Coronary artery (tissue), 2 donors: ENCODE measurements at regions not wholly inside any gene's neighbourhood (a gene's known extent, or its start where the extent isn't known, plus 50 kb on each side); places are given as distances from the start of the nearest gene placed in this dataset.

ENCODE experiments used
- DNase-seq: peaks from one replicate; pipeline ENCODE4 v3.0.0-alpha.2; 2017; ENCODE audit warnings: low spot score
- H3K27ac ChIP-seq, 2 donors: fragments of 200-600 bp; sonication (generic); one replicate each; pipeline ENCODE4 v1.5.1; 2016 to 2019
- H3K4me3 ChIP-seq: fragments of 200-600 bp; sonication (generic); 2 replicates; pipeline ENCODE4 v1.5.1; 2016; ENCODE audit warnings: mild to moderate bottlenecking, moderate library complexity
- TF ChIP-seq, protein P1 (sequence below): fragments of 200-600 bp; sonication (generic); IDR thresholded peaks from one replicate; pipeline ENCODE4 v1.5.1; 2019; ENCODE audit warnings: antibody characterized with exemption

GRCh38 chr9:88657893-88658292, 122.9 kb downstream of the NXNL2 start:
- peak overlapping the region in 1 of 2 donors; percentile 10 for H3K27ac ChIP-seq
- TF ChIP-seq, protein P1, sequence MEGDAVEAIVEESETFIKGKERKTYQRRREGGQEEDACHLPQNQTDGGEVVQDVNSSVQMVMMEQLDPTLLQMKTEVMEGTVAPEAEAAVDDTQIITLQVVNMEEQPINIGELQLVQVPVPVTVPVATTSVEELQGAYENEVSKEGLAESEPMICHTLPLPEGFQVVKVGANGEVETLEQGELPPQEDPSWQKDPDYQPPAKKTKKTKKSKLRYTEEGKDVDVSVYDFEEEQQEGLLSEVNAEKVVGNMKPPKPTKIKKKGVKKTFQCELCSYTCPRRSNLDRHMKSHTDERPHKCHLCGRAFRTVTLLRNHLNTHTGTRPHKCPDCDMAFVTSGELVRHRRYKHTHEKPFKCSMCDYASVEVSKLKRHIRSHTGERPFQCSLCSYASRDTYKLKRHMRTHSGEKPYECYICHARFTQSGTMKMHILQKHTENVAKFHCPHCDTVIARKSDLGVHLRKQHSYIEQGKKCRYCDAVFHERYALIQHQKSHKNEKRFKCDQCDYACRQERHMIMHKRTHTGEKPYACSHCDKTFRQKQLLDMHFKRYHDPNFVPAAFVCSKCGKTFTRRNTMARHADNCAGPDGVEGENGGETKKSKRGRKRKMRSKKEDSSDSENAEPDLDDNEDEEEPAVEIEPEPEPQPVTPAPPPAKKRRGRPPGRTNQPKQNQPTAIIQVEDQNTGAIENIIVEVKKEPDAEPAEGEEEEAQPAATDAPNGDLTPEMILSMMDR = no peak
- DNase-seq = no peak
- H3K4me3 ChIP-seq = no peak overlapping the region

DNA sequence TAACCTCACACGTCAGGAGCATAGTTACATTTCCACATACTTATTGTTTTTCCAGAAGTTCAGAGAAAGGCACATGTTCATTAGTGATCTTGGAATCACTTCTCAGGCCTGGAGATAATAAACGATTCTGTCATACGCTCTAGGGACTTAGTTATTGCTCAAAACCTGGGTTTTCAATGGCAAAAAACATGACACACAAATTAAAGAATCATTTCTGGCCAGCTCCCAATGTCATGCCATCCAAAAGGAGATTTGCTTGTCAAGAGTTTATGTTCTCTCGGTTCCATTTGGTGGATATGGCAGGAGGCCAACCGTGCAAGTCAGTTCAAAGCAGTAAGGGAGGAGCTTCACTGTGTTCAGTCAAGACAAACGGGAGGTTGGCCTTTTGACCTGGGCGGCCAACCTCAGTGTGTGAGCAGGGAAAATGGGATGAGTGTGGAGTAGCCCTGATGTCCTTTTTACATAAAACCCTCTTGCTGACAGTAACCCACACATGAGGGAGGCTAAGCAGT, 123.4 kb downstream of the NXNL2 start:
- DNase-seq = no peak
- Histone ChIP-seq H3K4me3 (no peak overlapping the region), H3K27ac (peak overlapping the region in 1 of 2 donors; percentile 10)
- TF ChIP-seq, protein P1 = no peak

- no peak for DNase-seq
- TF ChIP-seq, protein P1 = no peak
- Histone ChIP-seq H3K27ac (no peak overlapping the region), H3K4me3 (no peak overlapping the region)
These were observed 124.1 kb downstream of the NXNL2 start for GRCh38 chr9:88659126-88659525.

GRCh38 chr9:88660611-88661010, 125.6 kb downstream of the NXNL2 start:
- Histone ChIP-seq H3K4me3 (no peak overlapping the region), H3K27ac (no peak overlapping the region)
- no peak for DNase-seq
- TF ChIP-seq, protein P1 = no peak

- Histone ChIP-seq H3K4me3 (no peak overlapping the region), H3K27ac (no peak overlapping the region)
- TF ChIP-seq, protein P1 = no peak
- no peak for DNase-seq
These were observed 126.8 kb downstream of the NXNL2 start for GRCh38 chr9:88661759-88662158.

- H3K4me3 ChIP-seq = no peak overlapping the region
- TF ChIP-seq, protein P1 = no peak
- H3K27ac ChIP-seq = no peak overlapping the region
- no peak for DNase-seq
These were observed 128.9 kb downstream of the NXNL2 start for GRCh38 chr9:88663771-88664419.

DNA sequence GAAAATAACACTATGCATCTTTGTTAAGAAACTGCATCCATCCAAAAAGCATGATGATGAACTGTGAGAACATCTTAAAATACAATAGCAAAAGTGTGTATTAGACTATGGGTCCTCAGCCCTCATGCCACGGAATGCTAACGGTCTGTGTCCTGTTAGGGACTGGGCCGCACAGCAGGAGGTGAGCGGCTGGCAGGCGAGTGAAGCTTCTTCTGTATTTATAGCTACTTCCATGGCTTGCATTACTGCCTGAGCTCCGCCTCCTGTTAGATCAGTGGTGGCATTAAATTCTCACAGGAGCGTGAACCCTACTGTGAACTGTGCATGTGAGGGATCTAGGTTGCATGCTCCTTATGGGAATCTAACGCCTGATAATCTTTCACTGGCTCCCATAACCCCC, 129.8 kb downstream of the NXNL2 start:
- H3K4me3 ChIP-seq = no peak overlapping the region

More for the DNA sequence above, 129.8 kb downstream of the NXNL2 start:
- no peak overlapping the region for H3K27ac ChIP-seq
- no peak for DNase-seq
- TF ChIP-seq, protein P1 = no peak
